H1 (cell line): ENCODE measurements at regions not wholly inside any gene's neighbourhood (a gene's known extent, or its start where the extent isn't known, plus 50 kb on each side); places are given as distances from the start of the nearest gene placed in this dataset.

Experiments used
- CTCF ChIP-seq, 3 experiments: IDR thresholded peaks; 1 replicate in 2 of 3; 2 replicates in 1 of 3; pipeline versions ENCODE4 v1.5.1 to v1.6.1; 2011; ENCODE audit warnings: low read length in 3 of 3, mild to moderate bottlenecking in 3 of 3, inconsistent platforms in 2 of 3, low read depth in 1 of 3, moderate library complexity in 1 of 3; ENCODE audit not compliant: insufficient read depth in 1 of 3; ENCODE audit errors: control extremely low read depth in 1 of 3
- EP300 ChIP-seq, 2 experiments: IDR thresholded peaks; 1 replicate in 1 of 2; 2 replicates in 1 of 2; pipeline ENCODE4 v1.6.1; 2011 to 2012; ENCODE audit warnings: low read depth in 2 of 2, low read length in 2 of 2, mild to moderate bottlenecking in 2 of 2, borderline replicate concordance in 1 of 2, inconsistent platforms in 1 of 2, moderate library complexity in 1 of 2
- EZH2 ChIP-seq: fragments of 200-600 bp; sonication (generic); IDR thresholded peaks from 2 replicates; pipeline ENCODE4 v1.7.1; 2012; ENCODE audit warnings: low read depth, mild to moderate bottlenecking, moderate library complexity, low read length, inconsistent platforms; ENCODE audit not compliant: severe bottlenecking
- GABPA ChIP-seq: IDR thresholded peaks from 2 replicates; pipeline ENCODE4 v1.6.1; 2011; ENCODE audit warnings: mild to moderate bottlenecking, low read length, moderate library complexity, borderline replicate concordance; ENCODE audit not compliant: insufficient read depth
- GTF2F1 ChIP-seq: IDR thresholded peaks from 2 replicates; pipeline ENCODE4 v1.6.1; 2012; ENCODE audit warnings: low read depth, low read length, improper control_type of control experiment, borderline replicate concordance
- JUND ChIP-seq: IDR thresholded peaks from 2 replicates; pipeline ENCODE4 v1.6.1; 2011; ENCODE audit warnings: mild to moderate bottlenecking, improper control_type of control experiment, low read length
- KDM5A ChIP-seq: fragments of 200-600 bp; IDR thresholded peaks from 2 replicates; pipeline ENCODE4 v1.7.1; 2012; ENCODE audit warnings: mild to moderate bottlenecking, low read length, inconsistent platforms, mixed read lengths
- POLR2A ChIP-seq, 2 experiments: IDR thresholded peaks; 1 replicate in 1 of 2; 2 replicates in 1 of 2; pipeline ENCODE4 v1.6.1; 2011; ENCODE audit warnings: low read depth in 2 of 2, low read length in 2 of 2, mild to moderate bottlenecking in 2 of 2; ENCODE audit errors: control extremely low read depth in 1 of 2
- RFX5 ChIP-seq: IDR thresholded peaks from 2 replicates; pipeline ENCODE4 v1.6.1; 2011; ENCODE audit warnings: low read depth, low read length, improper control_type of control experiment, borderline replicate concordance
- SRF ChIP-seq: IDR thresholded peaks from 2 replicates; pipeline ENCODE4 v1.6.1; 2011; ENCODE audit warnings: mild to moderate bottlenecking, low read depth, low read length, moderate library complexity
- TAF7 ChIP-seq: optimal IDR thresholded peaks from 2 replicates; pipeline ENCODE3; 2011; ENCODE audit warnings: low read depth, mild to moderate bottlenecking, inconsistent platforms, low read length, moderate library complexity, borderline replicate concordance
- TCF12 ChIP-seq: IDR thresholded peaks from 2 replicates; pipeline ENCODE4 v1.6.1; 2011; ENCODE audit warnings: low read depth, mild to moderate bottlenecking, low read length
- TF ChIP-seq, protein P1 (sequence below): IDR thresholded peaks from 2 replicates; pipeline ENCODE4 v1.6.1; 2012; ENCODE audit warnings: low read length, inconsistent platforms
- TF ChIP-seq, protein P2 (sequence below): IDR thresholded peaks from 2 replicates; pipeline ENCODE4 v1.6.1; 2012; ENCODE audit warnings: inconsistent platforms

- TF ChIP-seq JUND (no peak), GABPA (no peak), CTCF (IDR thresholded peaks at IDR 0.05; ENCODE audit: control extremely low read depth in 1 of 3, insufficient read depth in 1 of 3, low read depth in 1 of 3, low read length in 3 of 3) (no peak), TAF7 (no peak), RFX5 (no peak), TCF12 (no peak), GTF2F1 (no peak), POLR2A (IDR thresholded peaks at IDR 0.05; ENCODE audit: control extremely low read depth in 1 of 2, low read depth in 2 of 2, low read length in 2 of 2) (no peak), KDM5A (no peak), SRF (no peak), EP300 (IDR thresholded peaks at IDR 0.05; ENCODE audit: borderline replicate concordance in 1 of 2, low read depth in 2 of 2, low read length in 2 of 2) (no peak), EZH2 (no peak)
- TF ChIP-seq, protein P1, sequence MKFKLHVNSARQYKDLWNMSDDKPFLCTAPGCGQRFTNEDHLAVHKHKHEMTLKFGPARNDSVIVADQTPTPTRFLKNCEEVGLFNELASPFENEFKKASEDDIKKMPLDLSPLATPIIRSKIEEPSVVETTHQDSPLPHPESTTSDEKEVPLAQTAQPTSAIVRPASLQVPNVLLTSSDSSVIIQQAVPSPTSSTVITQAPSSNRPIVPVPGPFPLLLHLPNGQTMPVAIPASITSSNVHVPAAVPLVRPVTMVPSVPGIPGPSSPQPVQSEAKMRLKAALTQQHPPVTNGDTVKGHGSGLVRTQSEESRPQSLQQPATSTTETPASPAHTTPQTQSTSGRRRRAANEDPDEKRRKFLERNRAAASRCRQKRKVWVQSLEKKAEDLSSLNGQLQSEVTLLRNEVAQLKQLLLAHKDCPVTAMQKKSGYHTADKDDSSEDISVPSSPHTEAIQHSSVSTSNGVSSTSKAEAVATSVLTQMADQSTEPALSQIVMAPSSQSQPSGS: no peak
- TF ChIP-seq, protein P2, sequence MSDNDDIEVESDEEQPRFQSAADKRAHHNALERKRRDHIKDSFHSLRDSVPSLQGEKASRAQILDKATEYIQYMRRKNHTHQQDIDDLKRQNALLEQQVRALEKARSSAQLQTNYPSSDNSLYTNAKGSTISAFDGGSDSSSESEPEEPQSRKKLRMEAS: no peak
Observed at GRCh38 chr4:58809948-58810347, 1699.8 kb upstream of the IGFBP7 start.
